ENCODE measurements at regions not wholly inside any gene's neighbourhood (a gene's known extent, or its start where the extent isn't known, plus 50 kb on each side); places are given as distances from the start of the nearest gene placed in this dataset.

GRCh38 chr11:134682577-134682976 lies 270.5 kb upstream of the B3GAT1 start:
- H3K27ac ChIP-seq (ENCODE audit: low read depth, low read length): no peak overlapping the region
- H3K4me1 ChIP-seq (replicated peaks in 1 of 4; ENCODE audit: control insufficient read depth in 3 of 4, insufficient read depth in 4 of 4, low read length in 3 of 4): peaks cover 0 to 3% (median 0%) of the 10 kb centered on the region in 4 experiments; a peak in 2 of 7 replicates
- POLR2A ChIA-PET (ENCODE audit: partially characterized antibody): no interaction called here
- H4K8ac ChIP-seq (ENCODE audit: extremely low read depth, insufficient read depth, low read length): no peak overlapping the region
- H4K5ac ChIP-seq (ENCODE audit: insufficient read length, low read depth, low read length): no peak overlapping the region
- H3K23me2 ChIP-seq (ENCODE audit: low read depth, low read length): no peaks in the 10 kb centered on the region
- H2AK5ac ChIP-seq (ENCODE audit: low read depth, low read length): no peak overlapping the region
- no peak for FAIRE-seq
- H3K23ac ChIP-seq (ENCODE audit: insufficient read length): no peak overlapping the region
- H2BK20ac ChIP-seq (ENCODE audit: low read length): no peak overlapping the region
- no peak overlapping the region for H3K56ac ChIP-seq (replicated peaks; ENCODE audit: insufficient read length, low read depth, low read length)
- H2BK120ac ChIP-seq (replicated peaks; ENCODE audit: low read depth, low read length): no peak overlapping the region
- no peak overlapping the region for H4K91ac ChIP-seq (replicated peaks; ENCODE audit: insufficient read length, low read length)
- H3K79me1 ChIP-seq (ENCODE audit: low read depth, low read length): no peaks in the 10 kb centered on the region
- H2AFZ ChIP-seq (ENCODE audit: low read length): no peak overlapping the region
- no peak overlapping the region for H3K9ac ChIP-seq (replicated peaks in 1 of 4; ENCODE audit: extremely low read depth in 1 of 4, low read depth in 3 of 4, low read length in 3 of 4)
- no peaks in the 10 kb centered on the region for H3K9me3 ChIP-seq (ENCODE audit: insufficient read depth in 2 of 2, low read depth in 1 of 2, low read length in 1 of 2)
- H2BK12ac ChIP-seq (ENCODE audit: low read depth, low read length): no peak overlapping the region
- H4K20me1 ChIP-seq (replicated peaks in 1 of 2; ENCODE audit: control insufficient read depth in 1 of 2, insufficient read depth in 2 of 2, low read length in 2 of 2): no peaks in the 10 kb centered on the region
- CTCF ChIA-PET (ENCODE audit: partially characterized antibody): interaction anchor here (1.1 kb wide), 1 partner anchor 13 kb away, joined by 3 read pairs; no protein-coding TSS in a partner anchor
- no peak overlapping the region for H2BK15ac ChIP-seq (ENCODE audit: low read length)
- no peak overlapping the region for H3K14ac ChIP-seq (ENCODE audit: insufficient read length)
- no peak overlapping the region for H3K4ac ChIP-seq (replicated peaks; ENCODE audit: insufficient read length, low read depth, low read length)
- H2BK5ac ChIP-seq (ENCODE audit: low read depth, low read length): no peak overlapping the region
- no peak for DNase-seq (ENCODE audit: low read depth in 1 of 2, low spot score in 2 of 2)
- no peaks in the 10 kb centered on the region for H3K79me2 ChIP-seq (ENCODE audit: control insufficient read depth in 1 of 2, insufficient read depth in 2 of 2, low read length in 2 of 2)
- WGBS, 2 experiments (ENCODE audit: extremely low coverage in 1 of 2, insufficient coverage in 1 of 2, insufficient read length in 1 of 2, insufficient replicate concordance in 2 of 2, low coverage in 1 of 2, low lambda C conversion rate in 2 of 2, missing lambda C conversion rate in 1 of 2): 92% methylated on average over 12 of the region's 12 CpGs; no CpG with 5 or more reads in 1 of the 2 experiments
- H3K4me3 ChIP-seq (ENCODE audit: extremely low read depth in 1 of 4, insufficient read depth in 2 of 4, low read depth in 3 of 4, low read length in 4 of 4): no peak overlapping the region
- H3K36me3 ChIP-seq (ENCODE audit: control insufficient read depth in 2 of 4, insufficient read depth in 4 of 4, low read length in 3 of 4): no peaks in the 10 kb centered on the region
- H3K27me3 ChIP-seq (replicated peaks in 1 of 4; ENCODE audit: control insufficient read depth in 3 of 4, extremely low read depth in 1 of 4, insufficient read depth in 3 of 4, low read length in 3 of 4): no peaks in the 10 kb centered on the region
- H3K4me2 ChIP-seq (ENCODE audit: insufficient read depth in 1 of 2, low read depth in 2 of 2, low read length in 2 of 2): no peak overlapping the region
- no peak overlapping the region for H3K18ac ChIP-seq (ENCODE audit: extremely low read depth, low read length)
- no peak for TF ChIP-seq GTF2F1 (IDR thresholded peaks at IDR 0.05; ENCODE audit: borderline replicate concordance, low read depth, low read length)
- no peak for TF ChIP-seq KDM5A (IDR thresholded peaks at IDR 0.05; ENCODE audit: low read length)
- TF ChIP-seq, protein P1, sequence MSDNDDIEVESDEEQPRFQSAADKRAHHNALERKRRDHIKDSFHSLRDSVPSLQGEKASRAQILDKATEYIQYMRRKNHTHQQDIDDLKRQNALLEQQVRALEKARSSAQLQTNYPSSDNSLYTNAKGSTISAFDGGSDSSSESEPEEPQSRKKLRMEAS (IDR thresholded peaks at IDR 0.05): no peak
- TF ChIP-seq POLR2A (IDR thresholded peaks at IDR 0.05; ENCODE audit: control extremely low read depth in 1 of 2, low read depth in 2 of 2, low read length in 2 of 2): no peak
- TF ChIP-seq TAF7 (optimal IDR thresholded peaks at IDR 0.05; ENCODE audit: borderline replicate concordance, low read depth, low read length): no peak
- TF ChIP-seq CEBPB (IDR thresholded peaks at IDR 0.05; ENCODE audit: low read depth, low read length): no peak
- no peak for TF ChIP-seq RFX5 (IDR thresholded peaks at IDR 0.05; ENCODE audit: borderline replicate concordance, low read depth, low read length)
- no peak for TF ChIP-seq NANOG (IDR thresholded peaks at IDR 0.05; ENCODE audit: insufficient read depth, low read depth, low read length, poor library complexity, severe bottlenecking)
- no peak for TF ChIP-seq EP300 (IDR thresholded peaks at IDR 0.05; ENCODE audit: borderline replicate concordance in 1 of 2, low read depth in 2 of 2, low read length in 2 of 2)
- no peak for TF ChIP-seq SP1 (IDR thresholded peaks at IDR 0.05; ENCODE audit: low read depth, low read length)
- no peak for TF ChIP-seq CTCF (IDR thresholded peaks at IDR 0.05; ENCODE audit: control extremely low read depth in 1 of 3, insufficient read depth in 1 of 3, low read depth in 1 of 3, low read length in 3 of 3)
- no peak for TF ChIP-seq RNF2 (IDR thresholded peaks at IDR 0.05; ENCODE audit: borderline replicate concordance, low read depth, low read length, missing control alignments, poor library complexity, severe bottlenecking)
